NCI-H82 treated with DMSO at 0.1 percent for 48 hours (cell line): ENCODE measurements at regions not wholly inside any gene's neighbourhood (a gene's known extent, or its start where the extent isn't known, plus 50 kb on each side); places are given as distances from the start of the nearest gene placed in this dataset.
"Not testable (repeated sequence)": the region's sequence is repeated elsewhere in the genome, so short reads cannot be mapped to it uniquely, and the experiment has no call there.

ENCODE experiments used
- DNase-seq: peaks from one replicate; lab custom pipeline; 2025; ENCODE audit not compliant: unreplicated experiment; lab: John Stamatoyannopoulos, UW

DNA sequence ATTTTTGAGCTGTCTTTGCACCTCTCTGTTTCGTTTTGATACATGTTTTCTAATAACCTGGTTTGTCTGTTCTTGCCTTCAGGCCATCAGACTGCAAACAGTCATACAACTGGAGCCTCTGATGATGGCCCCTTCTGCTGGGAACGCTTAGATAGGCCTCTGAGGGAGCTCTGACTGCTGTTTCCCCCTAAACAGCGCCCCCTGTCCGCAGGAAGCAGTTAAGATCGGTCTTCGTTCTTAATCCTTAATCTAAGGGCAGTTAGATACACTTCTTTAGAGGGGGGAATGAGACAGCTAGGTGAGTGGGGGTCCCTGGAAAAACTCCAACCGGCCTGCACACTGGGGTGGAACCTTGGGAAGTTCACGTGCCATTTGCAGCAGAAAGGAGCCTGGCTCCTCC, 1338.8 kb upstream of the SEL1L start:
- no peak for DNase-seq

DNA sequence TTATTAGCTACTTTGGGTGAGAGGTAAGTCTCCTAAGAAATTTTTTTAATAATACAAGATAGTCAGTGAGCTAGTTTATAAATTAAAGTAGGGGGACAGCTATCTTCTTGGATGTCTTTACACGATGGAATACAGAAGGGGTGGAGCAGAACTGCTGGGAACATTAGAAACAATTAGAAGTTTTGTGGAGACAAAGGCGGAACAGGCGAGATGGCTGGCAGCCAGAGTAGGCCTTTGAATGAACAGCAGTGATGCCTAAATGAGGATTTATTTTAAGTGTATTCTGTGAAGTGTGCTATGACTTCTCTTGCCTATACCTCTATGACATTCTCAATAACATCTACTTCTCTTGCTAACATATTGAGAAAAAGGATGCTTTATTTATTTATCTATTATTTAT, 1345.3 kb upstream of the SEL1L start:
- no peak for DNase-seq

DNA sequence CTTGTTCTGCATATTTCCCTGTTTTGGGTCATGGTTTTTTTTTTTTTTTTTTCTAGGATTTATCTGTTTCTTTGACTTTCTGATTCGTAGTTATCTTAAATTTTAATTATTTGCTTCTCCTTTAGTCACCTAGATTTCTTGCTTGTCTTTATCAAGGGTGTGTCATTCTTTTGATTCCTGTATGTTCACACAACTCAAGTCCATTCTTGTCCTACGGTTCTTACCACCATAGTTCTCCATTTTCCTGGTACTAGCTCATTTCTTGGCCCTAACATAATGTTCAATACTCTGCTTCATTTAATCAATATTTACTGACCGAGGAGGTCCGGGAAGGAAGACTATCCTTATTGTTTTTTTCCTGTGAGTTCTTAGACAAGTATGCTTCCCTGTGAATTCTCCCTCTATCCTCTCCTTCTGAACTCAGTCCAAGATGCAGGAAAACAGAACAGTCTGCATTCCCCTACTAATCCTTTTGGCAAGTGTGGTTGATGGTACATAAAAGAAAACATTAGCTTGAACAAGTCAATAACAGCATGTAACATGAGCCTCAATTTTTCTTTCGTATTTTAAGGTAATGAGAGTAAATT, 1346.4 kb upstream of the SEL1L start:
- DNase-seq = no peak

DNA sequence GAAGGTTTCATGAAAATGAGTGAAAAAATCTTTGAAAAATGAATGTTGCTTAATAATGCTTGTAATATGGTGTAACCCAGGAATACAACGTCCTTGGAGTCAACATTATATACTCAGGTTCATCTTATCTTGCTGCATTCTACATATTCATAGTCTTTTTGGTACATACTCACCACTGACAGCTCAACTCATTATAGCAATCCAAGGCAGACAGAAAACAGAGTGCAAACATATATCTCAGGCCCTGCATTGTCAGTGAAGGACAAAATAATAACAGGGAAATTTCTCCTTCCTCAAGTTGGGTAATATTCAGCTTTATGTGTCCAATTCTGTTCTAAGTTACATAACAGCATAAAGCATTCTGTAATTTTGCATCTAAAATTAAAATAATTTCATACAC, 1353.0 kb upstream of the SEL1L start:
- DNase-seq = no peak

DNA sequence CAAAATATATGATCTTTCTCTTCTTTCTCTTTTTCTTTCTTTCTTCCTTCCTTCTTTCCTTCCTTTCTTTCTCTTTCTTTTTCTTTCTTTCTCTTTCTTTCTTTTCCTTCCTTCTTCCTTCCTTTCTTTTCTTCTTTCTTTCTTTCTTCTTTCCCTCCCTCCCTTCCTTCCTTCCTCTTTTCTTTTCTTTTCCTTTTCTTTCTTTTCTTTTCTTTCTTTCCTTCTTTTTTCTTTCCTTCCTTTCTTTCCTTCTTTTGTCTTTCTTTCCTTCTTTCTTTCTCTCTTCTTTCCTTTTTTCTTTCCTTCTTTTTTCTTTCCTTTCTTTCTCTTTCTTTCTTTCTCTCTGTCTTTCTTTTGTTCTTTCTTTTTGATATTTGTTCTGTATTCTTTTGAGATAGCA, 1356.0 kb upstream of the SEL1L start:
- DNase-seq = no peak

DNA sequence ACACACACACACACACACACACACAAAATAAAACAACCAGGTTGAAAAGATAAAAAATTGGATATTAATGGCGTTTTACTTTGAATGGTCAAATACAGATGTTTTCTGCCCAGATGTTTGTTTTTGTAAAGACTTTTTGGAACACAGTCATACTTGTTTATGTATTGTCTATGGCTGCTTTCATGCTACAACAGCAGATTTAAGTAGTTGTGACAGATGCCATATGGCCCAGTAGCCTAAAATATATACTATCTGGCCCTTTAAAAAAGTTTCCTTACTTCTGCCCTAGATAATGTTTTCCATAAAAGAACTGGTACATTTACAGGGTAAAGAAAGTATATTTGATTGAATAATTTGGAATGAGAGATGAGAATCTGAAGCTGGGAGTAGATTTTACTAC, 1362.8 kb upstream of the SEL1L start:
- DNase-seq = no peak

DNA sequence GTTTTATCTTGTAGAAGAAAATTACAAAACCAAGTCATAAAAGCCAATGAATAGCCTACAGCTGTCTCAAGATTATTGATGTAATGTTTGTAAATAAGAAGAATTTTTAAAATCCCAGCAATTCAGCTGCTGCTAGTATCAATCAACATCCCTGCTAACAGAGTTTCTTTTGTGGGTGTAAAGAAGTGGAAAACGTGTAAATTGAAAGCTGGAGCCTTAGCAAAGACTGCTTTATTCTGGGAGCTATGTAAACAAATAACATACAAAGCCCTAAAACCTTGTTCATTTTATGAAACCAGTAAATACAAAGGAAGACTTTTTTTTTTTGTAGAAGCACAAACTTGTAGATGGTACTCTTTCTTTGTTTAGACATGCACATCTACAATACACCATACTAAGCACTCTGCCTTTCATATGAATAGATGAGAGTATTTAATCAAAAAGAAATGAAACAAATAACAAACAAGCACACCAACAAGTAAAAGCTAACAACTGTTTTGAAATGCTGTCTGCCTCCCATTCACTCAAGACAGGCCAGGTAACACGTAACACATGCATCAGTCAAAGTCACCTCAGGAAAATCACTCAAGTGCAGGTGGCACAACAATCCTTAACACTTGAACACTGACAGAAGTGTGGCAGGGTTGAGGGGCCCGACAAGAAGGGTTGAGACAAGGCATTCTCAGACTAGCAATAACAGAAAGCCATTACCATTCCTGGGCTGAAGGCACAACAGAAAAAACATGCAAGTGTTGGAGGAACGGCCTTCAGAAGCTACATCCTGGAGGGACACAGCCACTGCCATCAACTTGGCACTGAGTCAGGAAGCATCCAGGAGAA, 1364.0 kb upstream of the SEL1L start:
- no peak for DNase-seq

DNA sequence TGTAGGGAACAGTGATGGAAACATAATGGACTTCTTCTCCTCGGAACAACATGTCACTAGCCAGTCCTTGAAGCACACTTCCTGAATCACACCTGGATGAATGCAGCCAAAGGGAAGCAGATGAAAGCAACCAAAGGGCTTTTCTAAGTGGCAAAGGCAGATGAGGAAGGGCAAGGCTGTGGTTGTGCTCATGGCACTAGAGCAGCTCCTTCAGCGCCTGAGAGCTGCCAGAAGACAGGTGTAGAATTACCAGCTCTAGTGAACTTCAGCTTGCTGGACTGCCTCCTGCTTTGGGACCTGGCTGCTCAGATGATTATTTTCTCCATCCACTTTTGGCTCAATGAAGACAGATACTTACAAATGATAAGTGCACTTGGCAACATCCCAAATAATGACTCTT, 1372.1 kb upstream of the SEL1L start:
- DNase-seq = no peak

DNA sequence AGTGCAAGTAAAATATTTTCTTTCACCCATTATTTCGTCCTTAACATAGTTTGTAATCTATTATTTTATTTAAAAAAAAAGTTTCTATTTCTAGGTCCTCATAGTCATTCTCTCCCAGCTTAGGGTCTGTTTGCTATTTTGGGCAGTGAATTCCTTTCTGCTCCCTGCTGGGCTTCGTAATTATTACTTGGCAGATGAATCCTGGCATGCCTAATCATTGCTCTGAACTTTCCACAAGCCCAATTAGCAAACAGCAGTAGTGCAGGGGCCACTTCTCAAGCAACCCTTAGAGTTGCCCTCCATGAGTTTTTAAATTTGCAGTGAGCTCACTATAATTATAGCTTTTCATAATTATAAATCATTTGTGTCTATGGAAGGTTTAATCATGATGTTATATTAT, 1378.3 kb upstream of the SEL1L start:
- no peak for DNase-seq

DNA sequence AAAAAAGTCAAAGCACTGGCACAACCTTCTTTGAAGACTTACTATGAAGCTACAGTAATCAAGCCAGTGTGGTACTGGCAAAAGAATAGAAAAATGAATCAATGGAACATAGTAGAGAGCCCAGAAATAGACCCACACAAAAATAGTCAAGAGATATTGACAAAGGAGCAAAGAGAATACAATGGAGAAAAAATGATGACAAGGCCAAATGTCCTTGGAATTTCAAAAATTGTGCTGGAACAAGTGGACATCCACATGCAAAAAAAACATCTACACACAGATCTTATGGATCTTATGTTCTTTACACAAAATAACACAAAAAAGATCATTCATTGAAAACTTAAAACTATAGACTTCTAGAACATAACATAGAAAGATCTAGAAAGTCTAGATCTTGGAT, 1379.7 kb upstream of the SEL1L start:
- no peak for DNase-seq

DNA sequence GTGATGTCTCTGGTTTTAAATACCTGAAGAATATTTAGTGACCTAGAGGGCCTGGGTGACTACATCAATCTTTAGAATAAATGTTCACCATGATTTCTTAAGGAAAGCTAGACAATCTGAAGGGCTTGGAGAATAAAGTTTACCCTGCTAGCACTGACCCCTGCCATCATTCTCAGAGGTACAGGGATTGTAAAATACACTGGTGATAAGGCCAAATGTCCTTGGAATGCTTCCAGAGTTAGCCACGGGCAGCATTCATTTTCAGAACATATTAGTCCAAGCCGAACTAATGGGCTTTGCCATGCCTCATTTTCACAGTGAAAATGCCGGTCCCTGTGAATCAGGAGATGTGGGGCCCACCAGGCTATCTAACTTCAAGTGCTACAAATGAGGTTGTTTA, 1381.7 kb upstream of the SEL1L start:
- no peak for DNase-seq

DNA sequence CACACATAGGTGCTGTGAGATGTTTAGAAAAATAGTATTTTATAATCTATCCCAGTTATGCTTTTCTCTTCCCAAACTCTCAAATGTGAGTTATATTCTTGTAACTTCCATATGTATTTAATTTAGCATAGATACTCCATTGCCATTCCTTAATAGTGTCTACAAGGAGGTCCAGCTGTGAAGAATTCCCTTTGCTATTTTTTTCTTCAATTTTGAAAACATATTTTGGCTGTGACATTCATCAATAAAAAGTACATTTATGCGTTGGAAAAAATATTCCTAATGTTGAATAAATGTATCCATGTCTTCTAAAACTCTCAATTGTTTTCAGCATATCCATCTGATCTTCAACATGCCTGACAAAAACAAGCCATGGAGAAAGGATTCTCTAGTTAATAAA, 1402.0 kb upstream of the SEL1L start:
- DNase-seq = no peak

DNA sequence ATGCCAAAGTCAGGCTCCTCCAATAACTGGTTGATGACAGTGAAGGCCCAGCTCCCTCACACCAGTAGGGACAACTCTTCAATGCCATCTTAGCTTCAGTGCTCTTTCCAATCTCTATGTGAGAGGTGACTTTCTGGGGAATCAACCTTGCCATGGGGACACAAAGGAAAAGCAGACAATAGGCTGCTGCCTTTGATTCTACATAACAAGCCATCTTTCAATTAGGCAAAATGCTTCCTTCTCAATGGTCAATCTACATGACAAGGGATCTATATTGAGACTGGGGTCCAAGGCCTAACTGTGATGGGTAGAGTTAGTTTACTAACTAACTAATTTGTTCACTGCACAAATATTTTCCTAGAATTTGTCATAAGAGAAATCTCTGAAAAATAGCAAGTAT, 1417.5 kb upstream of the SEL1L start:
- DNase-seq = no peak

DNA sequence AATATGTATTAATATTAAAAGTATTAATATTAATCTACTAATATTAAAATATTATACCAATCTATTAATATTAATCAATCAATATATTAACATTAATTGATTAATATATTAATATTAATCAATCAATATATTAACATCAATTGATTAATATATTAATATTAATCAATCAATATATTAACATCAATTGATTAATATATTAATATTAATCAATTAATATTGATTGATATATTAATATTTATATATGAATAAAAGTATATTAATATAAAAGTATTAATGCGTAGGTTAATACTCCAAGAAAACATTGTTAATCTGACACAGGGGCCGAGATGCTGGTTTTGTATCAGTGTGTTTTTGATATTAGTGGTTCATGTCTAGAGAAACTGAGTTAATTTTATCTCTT, 1430.1 kb upstream of the SEL1L start:
- no peak for DNase-seq

DNA sequence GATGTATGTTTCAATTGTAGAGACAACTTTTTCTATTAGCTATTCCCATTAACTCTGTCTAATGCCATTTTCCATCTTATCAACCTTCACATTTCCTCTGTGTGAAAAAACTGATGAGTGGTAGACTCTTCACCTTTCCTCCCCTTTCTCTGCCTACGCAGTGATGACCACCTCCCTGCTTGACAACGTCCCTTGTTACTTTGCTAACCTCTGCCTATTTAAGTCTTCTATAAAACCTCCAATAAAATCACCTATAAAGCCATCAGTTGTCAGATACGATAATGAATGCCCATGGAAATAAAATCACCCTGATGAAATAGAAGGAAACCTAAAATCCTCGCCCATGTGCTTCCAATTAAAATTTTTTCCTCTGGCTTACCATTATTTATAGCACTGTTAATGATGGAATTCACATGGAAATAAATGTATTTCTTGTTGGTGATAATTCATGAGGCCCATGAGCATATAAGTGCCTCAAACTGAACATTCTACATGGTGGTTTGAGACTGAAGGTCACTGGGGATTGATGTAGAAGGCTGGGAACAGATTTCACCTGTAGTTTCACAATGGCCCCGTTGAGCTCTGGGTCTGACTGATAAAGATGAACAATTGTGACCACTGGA, 1454.0 kb upstream of the SEL1L start:
- no peak for DNase-seq

DNA sequence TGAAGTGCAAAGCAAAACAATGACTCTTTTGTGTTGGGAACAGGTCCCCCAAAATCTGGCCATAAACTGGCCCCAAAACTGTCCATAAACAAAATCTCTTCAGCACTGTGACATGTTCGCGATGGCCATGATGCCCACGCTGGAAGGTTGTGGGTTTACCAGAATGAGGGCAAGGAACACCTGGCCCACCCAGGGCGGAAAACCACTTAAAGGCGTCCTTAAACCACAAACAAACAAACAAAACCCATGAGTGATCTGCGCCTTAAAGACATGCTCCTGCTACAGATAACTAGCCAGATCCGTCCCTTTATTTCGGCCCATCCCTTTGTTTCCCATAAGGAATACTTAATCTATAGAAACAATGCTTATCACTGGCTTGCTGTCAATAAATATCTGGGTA, 1460.9 kb upstream of the SEL1L start:
- DNase-seq = not testable (repeated sequence)

DNA sequence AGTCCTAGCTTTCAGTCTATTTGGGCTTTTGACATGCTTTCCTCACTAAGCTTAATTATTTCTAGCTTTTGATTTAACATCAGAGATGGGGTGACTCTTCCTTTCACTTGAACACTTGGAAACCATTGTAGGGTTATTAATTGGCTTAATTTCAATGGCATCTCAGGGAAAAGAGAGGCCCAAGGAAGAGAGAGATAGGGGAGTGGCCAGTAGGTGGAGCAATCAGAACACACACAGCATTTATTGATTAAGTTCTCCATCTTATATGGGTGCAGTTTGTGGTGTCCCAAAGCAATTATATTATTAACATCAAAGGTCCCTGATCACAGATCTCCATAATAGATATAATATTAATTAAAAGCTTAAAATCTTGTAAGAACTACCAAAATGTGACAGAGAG, 1466.1 kb upstream of the SEL1L start:
- no peak for DNase-seq

DNA sequence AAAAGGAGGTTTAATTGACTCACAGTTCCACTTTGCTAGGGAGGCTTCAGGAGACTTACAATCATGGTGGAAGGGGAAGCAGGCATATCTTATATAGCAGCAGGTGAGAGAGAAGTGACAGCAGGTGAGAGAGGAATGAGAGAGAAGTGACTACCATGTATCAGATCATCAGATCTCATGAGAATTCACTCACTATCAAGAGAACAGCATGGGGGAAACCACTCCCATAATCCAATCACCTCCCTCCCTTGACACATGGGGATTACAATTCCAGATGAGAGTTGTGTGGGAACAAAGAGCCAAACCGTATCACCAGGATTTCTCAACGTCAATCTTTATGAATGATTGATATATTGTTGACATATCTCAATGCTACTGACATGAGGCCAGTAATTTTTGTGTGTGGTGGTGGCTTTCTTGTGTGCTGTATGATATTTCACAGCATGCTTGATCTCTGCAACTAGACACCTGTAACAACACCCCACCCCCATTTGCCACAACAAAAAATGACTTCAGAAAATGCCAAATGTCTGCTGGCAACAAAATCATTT, 1470.9 kb upstream of the SEL1L start:
- DNase-seq = no peak

DNA sequence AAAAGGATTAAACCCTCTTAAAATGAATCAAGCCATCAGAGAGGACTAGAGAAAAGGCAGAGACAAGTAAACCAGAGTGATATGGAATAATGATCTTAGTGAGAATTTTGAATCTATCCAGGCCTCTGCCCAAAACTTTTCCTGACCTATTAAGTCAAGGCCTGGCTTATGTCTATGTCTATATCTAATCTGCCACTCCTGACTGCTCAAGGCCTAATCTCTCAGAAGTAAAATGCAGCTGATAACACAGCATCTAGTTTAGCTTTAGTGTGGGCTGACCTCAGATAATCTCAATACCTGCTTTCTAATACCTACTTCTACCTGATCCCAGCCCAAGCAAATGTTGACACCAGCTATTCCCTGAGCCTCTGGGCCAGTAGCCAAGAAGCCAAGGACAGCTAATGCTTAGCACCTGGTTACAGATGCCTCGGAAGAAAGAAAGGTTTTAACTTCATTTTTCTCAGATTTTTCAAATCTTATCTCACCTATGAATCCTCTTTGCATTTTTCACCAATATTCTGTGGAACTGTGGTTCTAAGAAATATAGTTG, 1472.5 kb upstream of the SEL1L start:
- DNase-seq = peak; percentile 33

DNA sequence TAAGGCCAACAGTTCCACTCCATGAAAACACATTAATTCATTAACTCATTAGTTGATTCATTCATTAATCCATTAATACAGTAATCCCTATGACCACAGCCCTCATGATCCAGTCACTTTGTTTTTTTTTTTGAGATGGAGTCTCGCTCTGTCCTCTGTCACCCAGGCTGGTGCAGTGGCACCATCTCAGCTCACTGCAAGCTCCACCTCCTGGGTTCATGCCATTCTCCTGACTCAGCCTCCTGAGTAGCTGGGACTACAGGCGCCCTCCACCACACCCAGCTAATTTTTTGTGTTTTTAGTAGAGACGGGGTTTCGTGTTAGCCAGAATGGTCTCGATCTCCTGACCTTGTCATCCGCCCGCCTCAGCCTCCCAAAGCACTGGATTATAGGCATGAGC, 1473.4 kb upstream of the SEL1L start:
- DNase-seq = not testable (repeated sequence)

DNA sequence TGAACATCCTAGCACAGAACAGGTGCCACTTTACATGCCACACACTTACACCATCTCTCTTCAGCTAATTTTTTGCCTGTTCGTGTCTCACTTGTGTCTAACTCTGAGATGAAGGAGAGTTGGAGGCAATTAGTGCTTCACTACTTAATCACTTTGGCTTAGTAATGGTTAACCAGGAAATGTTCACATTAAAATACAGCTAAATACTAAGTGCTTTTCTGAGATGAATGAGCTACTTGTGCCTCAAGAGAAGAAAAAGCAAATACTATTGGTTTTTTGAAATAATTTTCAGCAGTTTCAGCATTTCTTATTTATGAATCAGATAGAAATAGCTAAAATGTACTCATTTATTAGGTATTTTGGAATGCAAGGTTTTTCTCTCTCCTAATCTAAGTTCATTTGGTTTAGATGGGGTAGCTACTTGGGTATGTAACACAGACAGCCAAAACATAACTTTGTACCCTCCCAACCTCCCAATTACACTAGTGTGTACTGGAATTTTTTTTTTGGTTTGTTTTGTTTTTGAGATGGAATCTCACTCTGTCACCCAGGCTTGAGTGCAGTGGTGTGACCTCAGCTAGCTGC, 1474.1 kb upstream of the SEL1L start:
- DNase-seq = no peak

DNA sequence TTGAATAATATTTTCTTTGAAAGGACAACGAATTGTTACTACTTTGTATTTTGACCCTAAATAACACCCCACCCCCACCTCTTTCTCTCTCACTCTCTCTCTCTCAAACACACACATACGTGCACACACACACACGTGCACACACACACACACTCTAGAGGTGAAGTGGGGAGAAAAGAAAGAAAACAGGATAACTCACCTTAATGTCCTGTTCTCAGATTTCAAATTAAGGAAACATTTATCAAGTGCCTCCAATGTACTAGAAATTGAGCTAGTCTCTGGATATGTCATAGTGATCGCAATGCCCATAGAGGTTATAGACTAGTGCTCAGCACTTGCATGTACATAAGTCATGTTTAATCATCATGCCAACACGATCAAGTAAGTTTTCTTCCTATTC, 1483.6 kb upstream of the SEL1L start:
- DNase-seq = no peak
